GM13976 (cell line): ENCODE measurements at regions not wholly inside any gene's neighbourhood (a gene's known extent, or its start where the extent isn't known, plus 50 kb on each side); places are given as distances from the start of the nearest gene placed in this dataset.

Source experiments
- DNase-seq: peaks from one replicate; pipeline ENCODE4 v3.0.0; 2012; ENCODE audit warnings: low spot score
- in situ Hi-C: fragments of 300-500 bp; cut with MboI; formaldehyde crosslinking; loops from one replicate; pipeline ENCODE4 v1.12.0; 2022; ENCODE audit warnings: low sequenced_read_pairs, mixed read lengths, inconsistent platforms; ENCODE audit not compliant: unreplicated experiment
- TF ChIP-seq, protein P1 (sequence below): IDR thresholded peaks from 2 replicates; pipeline ENCODE4 v1.5.1; 2012; ENCODE audit warnings: borderline replicate concordance, mild to moderate bottlenecking; ENCODE audit not compliant: insufficient read depth; ENCODE audit errors: extremely low read depth, missing control alignments, control extremely low read depth

DNA sequence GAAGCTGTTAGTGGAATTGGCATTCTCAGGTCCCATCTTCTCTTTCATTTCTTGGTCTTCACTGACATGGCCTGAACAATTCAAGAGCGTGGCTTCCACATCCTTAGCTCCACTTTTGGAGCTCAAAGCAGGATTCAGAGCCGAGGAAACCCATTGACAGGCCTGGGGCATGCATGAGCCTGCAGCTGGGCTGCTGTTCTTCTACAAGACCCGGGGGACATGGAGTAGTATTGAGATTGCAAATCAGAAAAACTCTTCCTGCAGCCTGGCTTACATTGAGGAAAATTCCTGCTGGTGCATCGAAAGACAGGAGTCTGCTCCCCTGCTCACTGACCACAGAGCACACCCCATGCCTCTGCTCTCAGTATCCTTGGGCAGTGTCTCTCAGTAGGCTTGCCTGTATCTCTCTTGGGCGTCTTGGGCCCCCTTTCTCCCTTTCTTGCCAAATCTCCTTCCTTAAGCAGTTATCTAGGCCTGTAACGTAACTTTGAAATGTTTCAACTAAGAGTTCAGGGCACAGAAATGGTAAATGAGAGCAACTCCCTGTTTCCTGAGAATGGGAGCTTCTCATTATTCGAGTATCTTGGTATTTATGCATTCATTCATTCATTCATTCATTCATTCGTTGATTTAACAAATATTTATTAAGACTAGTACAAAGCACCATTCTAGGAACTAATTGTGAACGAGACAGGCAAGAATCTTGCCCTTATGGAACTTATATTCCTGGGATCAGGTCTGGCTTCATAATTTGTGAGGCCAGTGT, 603.6 kb upstream of the CLINT1 start:
- no peak for DNase-seq
- TF ChIP-seq, protein P1, sequence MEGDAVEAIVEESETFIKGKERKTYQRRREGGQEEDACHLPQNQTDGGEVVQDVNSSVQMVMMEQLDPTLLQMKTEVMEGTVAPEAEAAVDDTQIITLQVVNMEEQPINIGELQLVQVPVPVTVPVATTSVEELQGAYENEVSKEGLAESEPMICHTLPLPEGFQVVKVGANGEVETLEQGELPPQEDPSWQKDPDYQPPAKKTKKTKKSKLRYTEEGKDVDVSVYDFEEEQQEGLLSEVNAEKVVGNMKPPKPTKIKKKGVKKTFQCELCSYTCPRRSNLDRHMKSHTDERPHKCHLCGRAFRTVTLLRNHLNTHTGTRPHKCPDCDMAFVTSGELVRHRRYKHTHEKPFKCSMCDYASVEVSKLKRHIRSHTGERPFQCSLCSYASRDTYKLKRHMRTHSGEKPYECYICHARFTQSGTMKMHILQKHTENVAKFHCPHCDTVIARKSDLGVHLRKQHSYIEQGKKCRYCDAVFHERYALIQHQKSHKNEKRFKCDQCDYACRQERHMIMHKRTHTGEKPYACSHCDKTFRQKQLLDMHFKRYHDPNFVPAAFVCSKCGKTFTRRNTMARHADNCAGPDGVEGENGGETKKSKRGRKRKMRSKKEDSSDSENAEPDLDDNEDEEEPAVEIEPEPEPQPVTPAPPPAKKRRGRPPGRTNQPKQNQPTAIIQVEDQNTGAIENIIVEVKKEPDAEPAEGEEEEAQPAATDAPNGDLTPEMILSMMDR: no peak
- in situ Hi-C loops: no loop called here

DNA sequence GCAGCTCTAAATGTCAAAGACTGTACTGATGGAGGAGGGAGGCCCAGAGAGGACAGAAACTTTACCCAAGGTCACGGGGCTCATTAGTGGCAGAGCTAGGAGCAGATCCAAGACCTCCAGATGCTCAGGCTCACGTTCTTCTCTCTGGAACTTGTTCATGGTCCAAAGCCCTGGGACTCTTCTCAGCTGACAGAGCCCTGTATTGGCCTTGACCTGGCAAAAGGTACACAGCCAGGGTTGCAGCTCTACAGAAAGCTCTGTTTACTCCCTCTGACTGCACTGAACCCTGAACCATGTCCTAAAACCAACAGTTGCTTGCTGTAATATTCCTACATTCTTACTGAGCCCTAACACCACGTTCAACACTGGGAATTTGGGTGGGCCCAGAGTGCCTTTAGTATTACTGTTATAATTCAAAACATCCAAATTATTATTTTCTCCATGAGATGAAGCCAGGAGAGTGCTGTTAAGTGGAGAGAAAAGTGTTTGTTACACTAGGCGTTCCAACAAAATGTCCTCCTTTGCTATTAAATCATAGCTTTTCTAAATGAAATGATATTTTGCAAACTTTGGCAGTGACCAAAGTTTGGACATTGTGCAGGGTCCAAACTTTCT, 602.4 kb upstream of the CLINT1 start:
- TF ChIP-seq, protein P1: no peak
- in situ Hi-C loops: no loop called here
- DNase-seq: no peak

DNA sequence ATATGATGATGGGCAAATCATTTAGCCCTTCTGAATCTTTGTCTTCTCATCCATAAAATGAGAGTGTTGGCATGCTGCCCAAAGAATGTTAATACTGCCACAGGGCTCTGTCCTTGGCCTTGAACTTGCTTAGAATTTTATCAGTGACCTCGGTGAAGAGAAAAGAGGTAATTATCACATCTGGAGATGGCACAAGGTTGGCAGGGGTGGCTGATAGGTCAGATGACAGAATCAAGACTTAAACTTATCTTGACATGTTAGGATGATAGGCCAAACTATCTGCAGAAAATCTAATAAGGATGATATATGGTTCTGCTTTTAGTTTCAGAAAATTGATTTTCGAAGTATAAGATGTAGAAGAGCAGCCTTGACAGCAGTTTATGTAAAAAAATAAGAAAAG, 599.1 kb upstream of the CLINT1 start:
- TF ChIP-seq, protein P1: no peak
- in situ Hi-C loops: no loop called here
- DNase-seq: no peak

DNA sequence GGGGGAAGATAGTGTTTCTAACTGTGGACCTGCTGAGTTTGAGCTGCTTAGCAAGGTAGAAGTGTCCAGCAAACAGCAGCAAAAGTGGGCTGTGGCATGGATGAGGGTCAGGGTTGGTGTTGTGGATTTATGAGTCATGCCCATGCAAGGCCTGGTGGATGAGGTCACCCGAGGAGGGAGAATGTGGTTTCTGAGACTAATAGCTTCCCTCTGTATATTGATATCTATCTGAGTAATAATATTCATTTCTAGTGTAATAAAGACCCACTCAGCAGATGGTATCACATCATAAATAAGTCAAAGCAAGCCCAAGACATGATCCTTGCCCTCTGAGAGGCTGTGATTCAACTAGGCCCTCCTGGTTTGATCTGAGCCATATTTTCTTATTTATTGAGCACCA, 597.8 kb upstream of the CLINT1 start:
- DNase-seq: peak; percentile 31
- in situ Hi-C loops: no loop called here
- TF ChIP-seq, protein P1: no peak

DNA sequence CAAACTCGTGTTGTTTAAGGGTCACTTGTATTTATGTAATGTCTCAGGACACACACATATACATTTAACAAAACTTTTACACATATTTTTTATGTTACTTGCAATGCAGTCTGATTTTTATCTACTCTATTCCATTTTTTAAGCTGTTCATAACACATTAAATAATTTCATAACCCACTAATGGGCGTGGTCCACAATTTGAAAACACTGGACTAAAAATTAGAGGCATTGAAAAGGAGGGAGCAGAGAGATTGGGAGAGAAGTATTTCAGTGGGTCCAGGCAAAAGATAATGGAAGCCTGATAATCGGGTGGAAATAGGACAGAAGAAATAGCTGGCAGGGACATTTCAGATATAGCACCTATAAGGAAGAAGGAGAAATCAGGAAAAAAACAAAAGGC, 597.3 kb upstream of the CLINT1 start:
- DNase-seq: no peak
- TF ChIP-seq, protein P1: no peak
- in situ Hi-C loops: no loop called here

DNA sequence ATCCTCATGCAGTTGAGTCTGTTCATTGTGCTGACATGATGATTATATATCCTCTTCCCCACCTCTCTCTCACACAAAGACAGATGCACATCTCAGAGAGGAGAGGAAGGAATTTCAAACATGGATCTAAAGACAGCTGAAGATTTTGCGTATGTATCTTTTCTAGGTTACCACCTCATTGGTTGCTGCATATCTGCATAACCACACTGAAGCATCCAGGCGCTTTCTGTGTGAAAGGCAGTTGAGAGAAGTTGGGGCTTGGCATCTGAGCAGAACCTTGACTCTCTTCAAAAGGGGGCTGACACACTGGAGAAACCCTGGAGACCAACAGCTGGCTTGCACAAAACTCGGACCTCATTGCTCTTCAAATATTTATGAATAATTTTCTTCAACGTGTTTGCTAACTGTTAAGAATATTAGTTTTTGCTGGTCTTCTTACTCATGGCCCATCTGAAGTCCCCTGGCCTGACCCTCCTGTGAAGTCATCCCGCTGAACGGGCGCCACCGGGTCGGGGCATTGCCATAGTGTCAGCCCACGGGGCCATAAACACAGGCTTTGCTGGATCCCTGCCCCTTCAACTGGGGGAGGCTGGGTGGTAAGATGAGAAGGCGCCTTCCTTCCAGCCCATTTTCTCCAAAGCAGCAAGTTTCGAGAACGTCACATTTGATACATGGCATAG, 593.2 kb upstream of the CLINT1 start:
- in situ Hi-C loops: no loop called here
- TF ChIP-seq, protein P1: no peak
- DNase-seq: no peak
